Body of pancreas (tissue), 4 donors: ENCODE measurements at regions not wholly inside any gene's neighbourhood (a gene's known extent, or its start where the extent isn't known, plus 50 kb on each side); places are given as distances from the start of the nearest gene placed in this dataset.

ENCODE experiments used
- POLR2A ChIP-seq, 3 donors: fragments of 450-650 bp; IDR thresholded peaks; one replicate each; pipeline ENCODE4 v1.6.1; 2016; ENCODE audit warnings: antibody characterized with exemption in 3 of 3, mild to moderate bottlenecking in 2 of 3
- TF ChIP-seq, protein P1 (sequence below), 7 experiments: fragments of 450-650 bp in 4 of 7; fragments of 200-600 bp in 3 of 7; sonication (generic) in 3 of 7; IDR thresholded peaks; one replicate each; pipeline ENCODE4 v1.5.1; 2016 to 2019; ENCODE audit warnings: antibody characterized with exemption in 7 of 7

DNA sequence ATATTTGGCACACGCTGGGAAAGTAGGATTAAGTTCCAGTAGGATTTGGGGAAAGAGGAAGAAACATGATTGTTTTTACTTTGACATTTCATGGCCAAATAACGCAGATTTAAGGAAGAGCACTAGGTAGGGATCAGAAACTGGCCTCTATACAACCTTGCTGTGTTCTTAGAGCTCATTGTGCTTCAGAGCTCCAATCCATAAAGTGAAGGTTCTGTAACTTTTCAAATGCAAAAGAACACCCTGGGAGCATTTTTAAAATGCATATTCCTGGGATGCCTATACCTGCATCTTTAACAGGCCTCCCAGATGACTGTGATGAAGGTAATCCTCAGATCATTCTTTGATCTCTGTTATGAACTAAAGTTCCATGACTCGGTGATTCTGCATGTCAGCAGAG lies 77.1 kb downstream of the YIPF5 start:
- no peak for TF ChIP-seq POLR2A (IDR thresholded peaks at IDR 0.05)
- TF ChIP-seq, protein P1, sequence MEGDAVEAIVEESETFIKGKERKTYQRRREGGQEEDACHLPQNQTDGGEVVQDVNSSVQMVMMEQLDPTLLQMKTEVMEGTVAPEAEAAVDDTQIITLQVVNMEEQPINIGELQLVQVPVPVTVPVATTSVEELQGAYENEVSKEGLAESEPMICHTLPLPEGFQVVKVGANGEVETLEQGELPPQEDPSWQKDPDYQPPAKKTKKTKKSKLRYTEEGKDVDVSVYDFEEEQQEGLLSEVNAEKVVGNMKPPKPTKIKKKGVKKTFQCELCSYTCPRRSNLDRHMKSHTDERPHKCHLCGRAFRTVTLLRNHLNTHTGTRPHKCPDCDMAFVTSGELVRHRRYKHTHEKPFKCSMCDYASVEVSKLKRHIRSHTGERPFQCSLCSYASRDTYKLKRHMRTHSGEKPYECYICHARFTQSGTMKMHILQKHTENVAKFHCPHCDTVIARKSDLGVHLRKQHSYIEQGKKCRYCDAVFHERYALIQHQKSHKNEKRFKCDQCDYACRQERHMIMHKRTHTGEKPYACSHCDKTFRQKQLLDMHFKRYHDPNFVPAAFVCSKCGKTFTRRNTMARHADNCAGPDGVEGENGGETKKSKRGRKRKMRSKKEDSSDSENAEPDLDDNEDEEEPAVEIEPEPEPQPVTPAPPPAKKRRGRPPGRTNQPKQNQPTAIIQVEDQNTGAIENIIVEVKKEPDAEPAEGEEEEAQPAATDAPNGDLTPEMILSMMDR (IDR thresholded peaks at IDR 0.05): no peak
